ENCODE measurements at regions not wholly inside any gene's neighbourhood (a gene's known extent, or its start where the extent isn't known, plus 50 kb on each side); places are given as distances from the start of the nearest gene placed in this dataset.

DNA sequence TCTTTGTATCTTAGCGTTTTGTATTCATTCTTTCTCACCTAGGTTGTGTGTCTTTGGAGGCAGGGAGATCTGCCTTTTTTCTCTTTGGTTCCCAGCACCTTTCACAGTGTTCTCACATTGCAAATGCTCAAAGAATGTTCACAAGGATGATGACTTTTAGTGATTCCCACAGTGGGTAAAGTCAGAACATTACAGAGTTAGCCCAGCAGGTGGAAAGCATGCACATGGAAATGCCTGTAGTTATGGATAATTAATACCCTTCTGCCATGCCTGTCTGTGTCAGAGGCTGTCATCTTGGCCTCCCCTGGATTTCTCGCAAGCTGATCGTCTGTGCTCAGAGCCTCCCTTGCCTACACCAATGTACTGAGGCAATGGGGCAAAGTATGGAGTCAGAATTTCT is 458.9 kb downstream of the LMO4 start:
- no peak for TF ChIP-seq POLR2A (IDR thresholded peaks at IDR 0.05; ENCODE audit: low read length)
- no peak for TF ChIP-seq GATA1 (IDR thresholded peaks at IDR 0.05; ENCODE audit: low read depth, low read length)

Data from erythroblast (primary cell).